ENCODE measurements at regions not wholly inside any gene's neighbourhood (a gene's known extent, or its start where the extent isn't known, plus 50 kb on each side); places are given as distances from the start of the nearest gene placed in this dataset.
"Not testable (repeated sequence)": the region's sequence is repeated elsewhere in the genome, so short reads cannot be mapped to it uniquely, and the experiment has no call there.

- no peak for DNase-seq (ENCODE audit: low spot score)
Observed at GRCh38 chr9:102362470-102363132, 624.2 kb upstream of the GRIN3A start.

- no peak for DNase-seq (ENCODE audit: low spot score)
Observed at GRCh38 chr9:102360846-102361245, 622.4 kb upstream of the GRIN3A start.

- DNase-seq (ENCODE audit: low spot score): no peak
Observed at GRCh38 chr9:102355982-102356381, 617.5 kb upstream of the GRIN3A start.

- no peak for DNase-seq (ENCODE audit: low spot score)
Observed at GRCh38 chr9:102354041-102354440, 615.6 kb upstream of the GRIN3A start.

GRCh38 chr9:102337471-102337870, 599.0 kb upstream of the GRIN3A start:
- DNase-seq (ENCODE audit: low spot score): not testable (repeated sequence)

GRCh38 chr9:102309379-102309778, 570.9 kb upstream of the GRIN3A start:
- no peak for DNase-seq (ENCODE audit: low spot score)

- no peak for DNase-seq (ENCODE audit: low spot score)
Observed at GRCh38 chr9:102295188-102295587, 556.7 kb upstream of the GRIN3A start.

GRCh38 chr9:102273952-102274351, 535.5 kb upstream of the GRIN3A start:
- DNase-seq (ENCODE audit: low spot score): no peak

- no peak for DNase-seq (ENCODE audit: low spot score)
Observed at GRCh38 chr9:102253099-102253498, 514.7 kb upstream of the GRIN3A start.

- no peak for DNase-seq (ENCODE audit: low spot score)
Observed at GRCh38 chr9:102244916-102245315, 506.5 kb upstream of the GRIN3A start.

- DNase-seq (ENCODE audit: low spot score): no peak
Observed at GRCh38 chr9:102237520-102237919, 499.1 kb upstream of the GRIN3A start.

- no peak for DNase-seq (ENCODE audit: low spot score)
Observed at GRCh38 chr9:102237094-102237493, 498.6 kb upstream of the GRIN3A start.

- not testable (repeated sequence) for DNase-seq (ENCODE audit: low spot score)
Observed at GRCh38 chr9:102227416-102227815, 489.0 kb upstream of the GRIN3A start.

- no peak for DNase-seq (ENCODE audit: low spot score)
Observed at GRCh38 chr9:102225841-102226441, 487.5 kb upstream of the GRIN3A start.

- DNase-seq (ENCODE audit: low spot score): not testable (repeated sequence)
Observed at GRCh38 chr9:102223320-102224136, 485.1 kb upstream of the GRIN3A start.

- DNase-seq (ENCODE audit: low spot score): no peak
Observed at GRCh38 chr9:102209176-102209575, 470.7 kb upstream of the GRIN3A start.

- DNase-seq (ENCODE audit: low spot score): no peak
Observed at GRCh38 chr9:102206432-102206831, 468.0 kb upstream of the GRIN3A start.

GRCh38 chr9:102205251-102205650, 466.8 kb upstream of the GRIN3A start:
- DNase-seq (ENCODE audit: low spot score): no peak

GRCh38 chr9:102202126-102202525, 463.7 kb upstream of the GRIN3A start:
- no peak for DNase-seq (ENCODE audit: low spot score)

GRCh38 chr9:102185962-102186361, 447.5 kb upstream of the GRIN3A start:
- DNase-seq (ENCODE audit: low spot score): no peak

GRCh38 chr9:102185371-102185770, 446.9 kb upstream of the GRIN3A start:
- no peak for DNase-seq (ENCODE audit: low spot score)

GRCh38 chr9:102178811-102179210, 440.4 kb upstream of the GRIN3A start:
- no peak for DNase-seq (ENCODE audit: low spot score)

- not testable (repeated sequence) for DNase-seq (ENCODE audit: low spot score)
Observed at GRCh38 chr9:102174202-102174601, 435.8 kb upstream of the GRIN3A start.
